ENCODE measurements at regions not wholly inside any gene's neighbourhood (a gene's known extent, or its start where the extent isn't known, plus 50 kb on each side); places are given as distances from the start of the nearest gene placed in this dataset.
"Not testable (repeated sequence)": the region's sequence is repeated elsewhere in the genome, so short reads cannot be mapped to it uniquely, and the experiment has no call there.

GRCh38 chr17:45622295-45622694, 131.8 kb upstream of the PLEKHM1 start:
- TF ChIP-seq CTCF, MAX (IDR thresholded peaks at IDR 0.05; ENCODE audit: low read depth, low read length): not testable (repeated sequence)
